Panc1 (cell line): ENCODE measurements at regions not wholly inside any gene's neighbourhood (a gene's known extent, or its start where the extent isn't known, plus 50 kb on each side); places are given as distances from the start of the nearest gene placed in this dataset.

Experiments used
- ATAC-seq: fragments of 200-7000 bp; cut with Tn5 transposase; 2 replicates; pipeline ENCODE4 v1.9.1; 2020; ENCODE audit warnings: mild to moderate bottlenecking, moderate library complexity
- BruUV-seq: library from RNA; stranded (reverse); fragments of 400-500 nt; replicated peaks from 2 replicates; lab custom pipeline; 2021; lab: Mats Ljungman, UMichigan
- CTCF ChIA-PET: fragments of 300-600 bp; sonication (Branson Sonifier 250); formaldehyde crosslinking; loops from one replicate; lab custom pipeline; 2022; ENCODE audit warnings: antibody characterized with exemption; lab: Charles Lee
- POLR2A ChIA-PET: fragments of 300-600 bp; sonication (Branson Sonifier 250); formaldehyde crosslinking; loops from one replicate; lab custom pipeline; 2022; ENCODE audit warnings: antibody characterized with exemption; lab: Charles Lee
- DNase-seq: peaks from one replicate; pipeline ENCODE4 v3.0.0-alpha.2; 2010; ENCODE audit warnings: low read depth, low spot score
- H3K27ac ChIP-seq: 2 replicates; pipeline ENCODE4 v1.5.1; 2011; ENCODE audit warnings: mild to moderate bottlenecking, low read length, inconsistent platforms
- H3K27me3 ChIP-seq: fragments of 200-500 bp; sonication (Bioruptor generic); 2 replicates; pipeline ENCODE4 v1.6.0; 2014; ENCODE audit warnings: low read length, inconsistent platforms; ENCODE audit not compliant: control insufficient read depth, insufficient read depth
- H3K36me3 ChIP-seq: fragments of 200-500 bp; sonication (Bioruptor generic); 2 replicates; pipeline ENCODE4 v1.5.1; 2014; ENCODE audit warnings: inconsistent platforms, mild to moderate bottlenecking, low read length, moderate library complexity; ENCODE audit not compliant: control insufficient read depth, insufficient read depth
- H3K4me1 ChIP-seq: 2 replicates; pipeline ENCODE4 v1.5.1; 2011; ENCODE audit warnings: inconsistent platforms, mild to moderate bottlenecking, low read length, moderate library complexity; ENCODE audit not compliant: control insufficient read depth, insufficient read depth
- H3K4me3 ChIP-seq, 2 experiments: 2 replicates each; pipeline ENCODE4 v1.5.1; 2011 to 2012; ENCODE audit warnings: low read depth in 2 of 2, low read length in 2 of 2, mild to moderate bottlenecking in 2 of 2, inconsistent platforms in 1 of 2, moderate library complexity in 1 of 2
- H3K9me3 ChIP-seq: fragments of 200-500 bp; sonication (Bioruptor generic); 2 replicates; pipeline ENCODE4 v1.5.1; 2014; ENCODE audit warnings: low read depth, mild to moderate bottlenecking, inconsistent platforms, low read length, moderate library complexity; ENCODE audit not compliant: control insufficient read depth, insufficient read depth
- CTCF ChIP-seq: fragments of 450-650 bp; IDR thresholded peaks from 2 replicates; pipeline ENCODE4 v1.5.1; 2017; ENCODE audit warnings: mild to moderate bottlenecking
- POLR2AphosphoS5 ChIP-seq: IDR thresholded peaks from 2 replicates; pipeline ENCODE4 v1.6.1; 2012; ENCODE audit warnings: mild to moderate bottlenecking, low read depth, low read length, moderate library complexity
- REST ChIP-seq, 2 experiments: IDR thresholded peaks; 2 replicates each; pipeline ENCODE4 v1.6.1; 2011 to 2012; ENCODE audit warnings: low read depth in 2 of 2, control low read depth in 1 of 2, low read length in 1 of 2, mild to moderate bottlenecking in 1 of 2, moderate library complexity in 1 of 2; ENCODE audit not compliant: insufficient read depth in 1 of 2
- SIN3A ChIP-seq: IDR thresholded peaks from 2 replicates; pipeline ENCODE4 v1.6.1; 2012; ENCODE audit warnings: low read depth, mild to moderate bottlenecking, low read length, moderate library complexity, borderline replicate concordance; ENCODE audit not compliant: insufficient read depth
- TCF7L2 ChIP-seq: IDR thresholded peaks from 2 replicates; pipeline ENCODE4 v1.6.1; 2011; ENCODE audit warnings: mild to moderate bottlenecking, low read depth, low read length, inconsistent platforms
- in situ Hi-C: cut with HindIII; loops from 2 replicates; pipeline ENCODE4 v1.10.0; 2016; ENCODE audit warnings: low sequenced_read_pairs, low pct_unique_long_range_greater_than_20kb
- intact Hi-C: fragments of 100-400 bp; cut with micrococcal nuclease; formaldehyde crosslinking; loops from one replicate; pipeline ENCODE4 v1.10.0; 2022; ENCODE audit not compliant: unreplicated experiment

- no peaks in the 10 kb centered on the region for H3K4me1 ChIP-seq
- no peaks in the 10 kb centered on the region for H3K27me3 ChIP-seq
- ATAC-seq, result no peak
- intact Hi-C loops, result no loop called here
- in situ Hi-C loops, result no loop called here
- no peak overlapping the region for H3K4me3 ChIP-seq
- no peak for TF ChIP-seq CTCF
- TF ChIP-seq POLR2AphosphoS5, result no peak
- TF ChIP-seq SIN3A, result no peak
- TF ChIP-seq TCF7L2, result no peak
- no peak for TF ChIP-seq REST (IDR thresholded peaks at IDR 0.05; ENCODE audit: insufficient read depth in 1 of 2, low read depth in 2 of 2, low read length in 1 of 2)
- ChIA-PET POLR2A (no interaction called here), CTCF (no interaction called here)
- no TSS peak for BruUV-seq
- H3K9me3 ChIP-seq, result no peaks in the 10 kb centered on the region
- H3K27ac ChIP-seq, result no peak overlapping the region
- no peak for DNase-seq
- H3K36me3 ChIP-seq, result no peaks in the 10 kb centered on the region
These were observed 63.7 kb upstream of the CHL1 start for GRCh38 chr3:132904-133303.

DNA sequence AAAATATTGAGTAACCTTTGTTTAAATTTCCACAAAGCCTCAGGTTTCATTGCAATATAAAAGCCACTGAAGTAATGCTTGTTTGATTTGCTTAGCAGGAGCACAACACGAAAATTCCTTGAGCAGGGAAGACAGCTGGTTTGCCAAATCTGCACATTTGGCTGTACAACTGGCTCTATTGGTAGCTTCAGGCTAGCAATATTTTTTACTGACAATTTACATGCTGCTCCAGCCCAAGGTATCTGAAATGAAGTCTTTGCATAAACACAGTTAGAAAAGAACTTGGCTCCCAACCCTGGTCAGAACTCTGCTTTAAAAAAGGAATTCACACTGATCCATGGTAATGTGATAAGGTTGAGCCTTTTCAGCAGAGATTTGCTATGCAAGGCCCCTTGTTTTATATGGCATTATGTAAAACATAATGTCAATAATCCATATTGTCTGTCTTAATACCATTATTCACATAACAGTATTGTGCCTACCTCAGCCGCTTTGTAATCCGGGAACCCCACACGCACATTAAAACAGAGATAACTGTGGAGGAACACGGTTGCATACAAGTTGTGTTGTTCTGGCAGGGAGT, 55.7 kb upstream of the CHL1 start:
- ChIA-PET CTCF (no interaction called here), POLR2A (no interaction called here)
- no peak for TF ChIP-seq CTCF
- TF ChIP-seq REST (IDR thresholded peaks at IDR 0.05; ENCODE audit: insufficient read depth in 1 of 2, low read depth in 2 of 2, low read length in 1 of 2), result no peak
- TF ChIP-seq POLR2AphosphoS5, result no peak
- TF ChIP-seq TCF7L2, result no peak
- no peak for TF ChIP-seq SIN3A
- Histone ChIP-seq H3K9me3 (no peaks in the 10 kb centered on the region), H3K27ac (no peak overlapping the region), H3K4me3 (no peak overlapping the region), H3K27me3 (no peaks in the 10 kb centered on the region), H3K36me3 (no peaks in the 10 kb centered on the region), H3K4me1 (no peaks in the 10 kb centered on the region)
- in situ Hi-C loops (no loop called here), intact Hi-C loops (no loop called here)
- BruUV-seq, result no TSS peak
- DNase-seq (no peak), ATAC-seq (no peak)
